ENCODE measurements at regions not wholly inside any gene's neighbourhood (a gene's known extent, or its start where the extent isn't known, plus 50 kb on each side); places are given as distances from the start of the nearest gene placed in this dataset.
"Not testable (repeated sequence)": the region's sequence is repeated elsewhere in the genome, so short reads cannot be mapped to it uniquely, and the experiment has no call there.

GRCh38 chr7:79953130-79953529, 181.5 kb upstream of the GNAI1 start:
- no peak for DNase-seq (ENCODE audit: low spot score)

DNA sequence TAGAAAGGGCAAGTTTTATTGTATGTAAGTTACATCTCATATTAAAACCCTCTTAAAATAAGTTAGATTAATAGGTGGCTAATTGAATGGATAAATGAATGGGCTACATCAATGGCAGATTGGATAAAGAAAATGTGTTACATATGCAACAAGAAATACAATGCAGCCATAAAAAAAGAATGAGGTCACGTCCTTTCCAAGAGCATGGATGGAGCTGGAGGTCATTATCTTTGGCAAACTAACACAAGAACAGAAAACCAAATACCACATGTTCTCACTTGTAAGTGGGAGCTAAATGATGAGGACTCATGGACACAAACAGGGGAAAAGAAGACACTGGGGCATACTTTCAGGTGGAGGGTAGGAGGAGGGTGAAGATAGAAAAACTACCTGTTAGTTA, 182.2 kb upstream of the GNAI1 start:
- DNase-seq (ENCODE audit: low spot score) = no peak

GRCh38 chr7:79951415-79951814, 183.2 kb upstream of the GNAI1 start:
- DNase-seq (ENCODE audit: low spot score) = no peak

GRCh38 chr7:79949778-79950177, 184.9 kb upstream of the GNAI1 start:
- no peak for DNase-seq (ENCODE audit: low spot score)

- no peak for DNase-seq (ENCODE audit: low spot score)
Measured at GRCh38 chr7:79936281-79936983, 198.2 kb upstream of the GNAI1 start.

DNA sequence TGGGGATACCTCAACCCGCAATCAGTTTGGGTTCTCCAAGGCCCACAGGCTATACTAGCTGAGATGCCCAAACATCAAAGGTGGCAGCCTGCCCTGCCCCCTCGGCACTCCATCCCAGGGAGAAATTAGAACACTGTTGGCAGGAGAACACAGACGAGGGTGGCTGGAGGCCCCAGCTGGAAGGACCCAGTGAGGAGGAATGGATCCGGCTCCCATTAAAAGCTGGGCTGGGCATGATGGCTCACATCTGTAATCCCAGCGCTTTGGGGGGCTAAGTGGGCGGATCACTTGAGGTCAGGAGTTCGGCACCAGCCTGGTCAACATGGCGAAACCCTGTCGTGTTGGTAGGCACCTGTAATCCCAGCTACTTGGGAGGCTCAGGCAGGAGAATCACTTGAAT, 199.9 kb upstream of the GNAI1 start:
- no peak for DNase-seq (ENCODE audit: low spot score)

DNA sequence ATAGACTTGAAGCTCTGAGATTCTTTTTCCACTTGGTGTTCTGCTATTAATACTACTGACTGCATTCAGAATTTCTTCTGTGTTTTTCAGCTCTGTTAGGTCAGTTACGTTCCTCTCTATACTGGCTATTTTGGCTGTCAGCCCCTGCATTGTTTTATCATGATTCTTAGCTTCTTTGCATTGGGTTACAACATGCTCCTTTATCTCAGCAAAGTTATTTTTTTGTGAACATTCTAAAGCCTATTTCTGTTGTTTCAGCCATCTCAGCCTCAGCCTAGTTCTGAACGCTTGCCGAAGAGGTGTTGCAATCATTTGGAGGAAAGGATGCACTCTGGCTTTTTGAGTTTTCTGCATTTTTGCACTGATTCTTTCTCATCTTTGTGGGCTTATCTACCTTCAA, 201.5 kb upstream of the GNAI1 start:
- DNase-seq (ENCODE audit: low spot score) = no peak

DNA sequence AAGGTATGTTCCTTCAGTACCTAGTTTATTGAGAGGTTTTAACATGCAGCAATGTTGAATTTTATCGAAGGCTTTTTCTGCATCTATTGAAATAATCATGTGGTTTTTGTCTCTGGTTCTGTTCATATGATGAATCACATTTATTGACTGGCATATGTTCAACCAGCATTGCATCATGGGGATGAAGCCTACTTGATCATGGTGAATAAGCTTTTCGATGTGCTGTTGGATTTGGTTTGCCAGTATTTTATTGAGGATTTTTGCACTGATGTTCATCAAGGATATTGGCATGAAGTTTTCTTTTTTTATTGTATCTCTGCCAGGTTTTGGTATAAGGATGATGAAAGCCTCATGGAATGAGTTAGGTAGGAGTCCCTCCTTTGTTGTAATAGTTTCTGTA, 204.0 kb upstream of the GNAI1 start:
- no peak for DNase-seq (ENCODE audit: low spot score)

DNA sequence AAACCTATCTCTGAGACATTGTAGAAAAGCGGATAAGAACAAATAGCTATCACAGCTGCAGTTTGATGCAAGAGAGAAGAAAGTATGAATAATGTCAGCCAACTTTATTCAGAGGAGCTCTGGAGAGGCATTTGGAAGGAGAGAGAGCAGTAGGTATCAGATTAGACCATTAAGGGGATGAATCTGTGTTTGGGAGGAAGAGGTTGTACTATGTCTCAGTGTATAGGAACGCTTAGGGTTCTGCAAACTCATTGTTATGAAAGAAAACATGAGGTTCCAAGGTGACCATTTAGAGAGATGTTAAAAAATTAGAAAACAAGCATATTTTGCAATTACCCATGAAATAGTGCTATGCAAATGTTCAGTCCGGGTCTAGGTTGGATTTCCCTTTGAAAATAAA, 207.5 kb upstream of the GNAI1 start:
- DNase-seq (ENCODE audit: low spot score) = no peak

GRCh38 chr7:79923953-79924352, 210.7 kb upstream of the GNAI1 start:
- DNase-seq (ENCODE audit: low spot score) = no peak

GRCh38 chr7:79922894-79923293, 211.7 kb upstream of the GNAI1 start:
- DNase-seq (ENCODE audit: low spot score) = no peak

DNA sequence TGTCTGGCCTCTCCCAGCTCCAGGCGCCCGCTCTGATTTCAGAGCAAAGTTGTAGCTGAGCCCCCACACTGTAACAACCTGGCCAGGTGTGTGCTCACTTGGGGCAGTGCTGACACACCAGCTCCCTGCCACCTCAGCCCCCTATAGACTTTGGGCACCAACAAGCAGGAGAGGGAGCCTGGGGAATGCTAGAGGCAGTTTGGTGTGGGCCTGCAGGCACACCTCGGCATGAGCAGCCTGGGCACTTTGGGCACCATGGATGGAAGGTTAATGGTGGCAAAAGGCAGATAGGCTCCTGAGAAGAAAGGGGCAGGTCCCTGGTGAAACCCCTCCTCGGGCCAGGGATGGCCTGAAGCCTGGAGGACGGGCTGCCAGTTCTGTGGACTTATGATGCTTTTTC, 212.7 kb upstream of the GNAI1 start:
- no peak for DNase-seq (ENCODE audit: low spot score)

DNA sequence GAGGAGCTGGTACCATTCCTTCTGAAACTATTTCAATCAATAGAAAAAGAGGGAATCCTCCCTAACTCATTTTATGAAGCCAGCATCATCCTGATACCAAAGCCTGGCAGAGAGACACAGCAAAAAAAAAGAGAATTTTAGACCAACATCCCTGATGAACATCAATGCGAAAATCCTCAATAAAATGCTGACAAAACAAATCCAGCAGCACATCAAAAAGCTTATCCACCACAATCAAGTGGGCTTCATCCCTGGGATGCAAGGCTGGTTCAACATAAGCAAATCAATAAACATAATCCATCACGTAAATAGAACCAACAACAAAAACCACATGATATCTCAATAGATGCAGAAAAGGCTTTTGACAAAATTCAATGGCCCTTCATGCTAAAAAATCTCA, 216.0 kb upstream of the GNAI1 start:
- not testable (repeated sequence) for DNase-seq (ENCODE audit: low spot score)

DNA sequence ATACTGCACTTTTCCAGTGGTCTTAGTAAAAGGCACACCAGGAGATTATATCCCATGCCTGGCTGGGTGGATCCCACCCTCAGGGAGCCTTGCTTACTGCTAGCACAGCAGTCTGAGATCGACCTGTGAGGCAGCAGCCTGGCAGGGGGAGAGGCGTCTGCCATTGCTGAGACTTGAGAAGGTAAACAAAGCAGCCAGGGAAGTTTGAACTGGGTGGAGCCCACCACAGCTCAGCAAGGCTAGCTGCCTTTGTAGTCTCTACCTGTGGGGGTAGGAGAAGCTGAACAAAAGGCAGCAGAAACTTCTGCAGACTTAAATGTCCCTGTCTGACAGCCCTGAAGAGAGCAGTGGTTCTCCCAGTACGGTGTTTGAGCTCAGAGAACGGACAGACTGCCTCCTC, 219.3 kb upstream of the GNAI1 start:
- DNase-seq (ENCODE audit: low spot score) = not testable (repeated sequence)

DNA sequence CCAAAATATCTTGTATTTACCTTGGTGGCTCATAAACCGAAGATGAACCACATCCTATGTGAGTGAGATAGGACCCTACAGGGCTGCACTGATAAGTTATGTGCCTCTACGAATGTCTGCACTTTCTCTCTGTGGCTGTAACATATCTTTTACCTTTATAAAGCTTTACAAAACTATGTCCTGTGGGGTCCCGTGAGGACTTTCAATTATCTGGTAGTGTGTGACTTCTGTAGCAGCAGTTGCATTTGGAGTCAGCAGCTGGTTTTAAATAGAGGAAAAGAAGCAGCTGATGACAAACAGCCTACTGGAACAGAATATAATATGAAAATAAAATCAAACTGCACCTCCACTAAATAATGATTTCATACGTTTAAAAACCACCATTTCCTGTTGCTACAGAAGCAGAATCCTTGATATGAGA, 222.4 kb upstream of the GNAI1 start:
- no peak for DNase-seq (ENCODE audit: low spot score)

DNA sequence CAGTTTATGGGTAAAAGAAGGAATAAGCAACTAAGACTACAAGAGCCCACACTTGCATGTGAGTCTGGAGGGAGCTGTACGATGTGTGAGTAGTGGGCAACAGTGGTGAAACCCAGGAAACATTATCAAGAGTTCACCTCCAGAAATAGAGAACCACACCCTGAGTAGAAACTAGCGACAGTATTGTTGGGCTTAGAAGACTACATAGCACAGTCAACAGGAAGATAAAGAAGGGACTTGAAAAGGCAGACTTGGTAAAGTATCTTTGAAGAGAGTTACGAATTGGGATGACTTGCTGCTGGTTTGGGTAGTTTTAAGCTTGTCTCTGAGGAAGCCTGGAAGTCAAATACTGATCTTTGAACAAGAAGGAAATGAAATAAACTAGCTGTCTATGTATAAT, 223.2 kb upstream of the GNAI1 start:
- DNase-seq (ENCODE audit: low spot score) = no peak

DNA sequence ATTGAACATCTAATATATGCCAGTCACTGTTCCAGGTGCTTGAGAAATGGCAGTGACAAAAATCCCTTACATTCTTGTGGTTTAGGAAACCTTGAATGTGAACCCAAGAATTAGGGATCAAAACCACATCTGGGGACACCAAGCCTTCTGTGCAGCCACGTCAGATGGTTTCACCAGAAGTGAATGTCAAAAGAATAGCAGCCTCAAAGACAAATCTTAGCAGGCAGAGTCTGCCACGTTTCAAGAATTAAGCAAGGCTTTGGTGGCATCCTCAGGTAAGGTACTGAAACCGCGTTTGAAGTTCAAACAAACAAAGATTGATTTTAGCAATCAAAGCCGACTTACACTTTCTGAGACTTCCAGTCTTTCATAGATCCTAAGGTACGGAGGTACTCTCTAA, 225.5 kb upstream of the GNAI1 start:
- no peak for DNase-seq (ENCODE audit: low spot score)

DNA sequence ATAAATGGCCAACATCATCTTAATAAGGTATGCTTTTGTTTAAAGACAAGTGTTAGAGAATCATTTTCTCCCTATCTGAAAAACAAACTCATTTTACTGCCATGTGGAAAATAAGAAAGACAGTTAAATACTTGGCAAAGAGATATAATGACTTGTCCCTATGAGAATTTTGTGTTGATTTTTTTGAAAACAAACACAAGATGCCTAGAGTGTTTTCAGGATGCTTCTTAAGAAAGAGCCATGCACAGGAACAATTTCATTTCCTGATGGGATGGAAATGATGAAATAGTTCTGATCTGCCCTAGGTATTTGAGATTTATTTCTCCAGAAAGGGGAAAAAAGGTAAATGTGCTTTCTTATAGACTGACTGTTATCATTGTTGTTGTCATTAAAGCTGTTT, 237.5 kb upstream of the GNAI1 start:
- no peak for DNase-seq (ENCODE audit: low spot score)

GRCh38 chr7:79893991-79894390, 240.6 kb upstream of the GNAI1 start:
- no peak for DNase-seq (ENCODE audit: low spot score)

GRCh38 chr7:79882922-79883321, 251.7 kb upstream of the GNAI1 start:
- DNase-seq (ENCODE audit: low spot score) = no peak

DNA sequence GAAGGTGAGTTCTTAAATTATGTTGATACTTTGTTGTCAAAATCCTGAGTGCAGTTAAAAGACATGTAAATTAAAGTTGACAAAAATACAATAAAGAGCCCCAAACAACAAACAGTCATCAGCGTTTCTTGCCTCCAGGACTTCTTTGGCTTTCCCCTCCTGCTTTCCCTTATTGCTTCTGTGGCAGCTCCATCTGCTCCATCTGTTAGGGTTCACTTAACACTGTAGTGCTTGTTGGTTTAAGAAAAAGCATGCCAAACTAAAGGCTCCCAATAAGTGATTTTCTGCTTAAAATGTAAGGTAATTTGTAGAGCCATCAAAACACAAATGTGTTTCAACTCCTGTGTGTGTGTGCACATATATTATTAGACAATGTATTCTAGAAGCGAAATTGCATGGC, 254.3 kb upstream of the GNAI1 start:
- DNase-seq (ENCODE audit: low spot score) = no peak

DNA sequence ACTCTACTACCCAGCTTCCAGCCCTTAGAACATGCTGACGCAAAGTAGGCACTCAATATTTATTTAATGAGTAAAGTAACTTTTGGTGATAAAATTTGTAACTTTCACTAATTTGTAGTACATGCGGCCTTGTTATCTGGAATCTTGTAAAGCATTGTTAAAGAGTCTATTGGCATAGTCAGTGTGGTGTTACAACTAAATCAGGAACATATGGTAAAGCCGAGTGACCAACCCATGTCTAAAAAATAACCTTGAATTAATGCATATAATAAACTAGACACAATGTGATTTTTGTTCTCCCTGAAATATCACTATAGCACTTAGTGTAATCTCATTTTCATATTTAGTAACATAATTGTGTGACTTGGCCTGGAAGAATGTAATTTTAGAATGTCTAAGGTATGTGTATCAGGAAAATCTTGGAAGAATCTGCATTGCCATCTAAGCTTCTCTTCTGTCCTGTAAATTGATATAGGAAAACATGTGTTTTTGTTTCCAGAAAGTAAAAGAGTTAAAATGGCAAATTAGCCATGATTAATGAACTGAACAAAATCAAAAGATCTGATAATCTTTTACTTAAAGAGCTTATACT, 256.7 kb upstream of the GNAI1 start:
- no peak for DNase-seq (ENCODE audit: low spot score)

DNA sequence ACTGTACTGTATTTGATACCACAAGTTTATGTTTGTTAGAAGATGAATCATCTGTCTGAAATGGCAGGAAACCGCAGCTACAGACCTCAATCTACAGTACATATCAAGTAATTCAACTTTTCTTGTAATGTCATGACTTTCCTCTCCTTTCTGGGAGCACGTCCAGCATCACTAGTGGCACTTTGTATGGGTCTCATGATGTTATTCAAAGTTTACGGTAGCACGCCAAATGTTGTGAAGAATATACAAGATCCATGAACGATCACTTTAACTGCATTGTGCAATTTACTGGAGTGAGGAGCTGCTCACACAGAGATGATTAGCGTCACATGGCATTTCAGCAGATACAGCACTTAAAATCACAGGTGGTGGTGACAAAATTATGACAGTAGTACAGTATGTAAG, 257.8 kb upstream of the GNAI1 start:
- no peak for DNase-seq (ENCODE audit: low spot score)

DNA sequence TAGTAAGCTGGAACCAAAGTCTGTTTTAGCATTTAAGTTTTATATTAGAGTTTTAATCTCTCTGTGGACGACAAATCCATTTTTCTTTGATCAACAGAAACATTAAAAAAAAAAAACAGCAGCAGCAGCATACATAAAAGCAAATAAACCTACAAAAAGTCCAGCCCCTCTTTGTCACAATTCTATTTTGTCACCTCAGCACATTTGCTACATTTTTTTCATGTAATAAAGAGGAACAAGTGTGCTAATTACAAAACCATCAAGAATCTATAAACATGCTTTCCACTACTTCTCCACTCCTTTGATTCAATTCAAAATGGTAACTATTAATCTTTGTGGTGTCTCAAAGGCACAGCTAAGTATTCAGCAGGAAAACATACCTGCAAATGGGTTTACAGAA, 259.8 kb upstream of the GNAI1 start:
- no peak for DNase-seq (ENCODE audit: low spot score)
